GM19035 (cell line): ENCODE measurements at regions not wholly inside any gene's neighbourhood (a gene's known extent, or its start where the extent isn't known, plus 50 kb on each side); places are given as distances from the start of the nearest gene placed in this dataset.
"Not testable (repeated sequence)": the region's sequence is repeated elsewhere in the genome, so short reads cannot be mapped to it uniquely, and the experiment has no call there.

Experiments used
- ATAC-seq: cut with Tn5 transposase; IDR thresholded peaks from one replicate; pipeline ENCODE4 v1.9.1; 2021; ENCODE audit not compliant: unreplicated experiment

- no peak for ATAC-seq
Measured at GRCh38 chr3:163347944-163348343, 1730.4 kb downstream of the SI start.

GRCh38 chr3:163335429-163335828 is 1742.9 kb downstream of the SI start:
- no peak for ATAC-seq

GRCh38 chr3:163328680-163329079 is 1749.6 kb downstream of the SI start:
- no peak for ATAC-seq

DNA sequence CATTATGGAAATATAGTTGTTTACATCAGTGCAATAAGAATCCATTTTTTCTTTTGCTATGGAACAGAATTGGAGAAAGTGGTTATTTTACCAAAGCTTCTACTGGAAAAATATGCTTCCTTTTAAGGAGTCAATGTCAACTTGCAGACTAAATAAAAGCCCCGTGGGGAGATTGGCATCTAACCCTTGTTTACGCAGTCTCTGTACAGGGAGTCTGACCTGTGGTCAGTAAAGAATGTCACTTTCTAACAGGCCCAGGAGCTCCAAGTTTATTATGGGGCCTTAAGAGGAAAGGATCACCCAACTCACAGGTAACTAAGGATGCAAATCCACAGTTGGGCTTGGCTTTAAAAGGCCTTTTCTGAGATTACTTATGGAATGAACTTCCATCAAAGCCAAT is 1751.2 kb downstream of the SI start:
- no peak for ATAC-seq

DNA sequence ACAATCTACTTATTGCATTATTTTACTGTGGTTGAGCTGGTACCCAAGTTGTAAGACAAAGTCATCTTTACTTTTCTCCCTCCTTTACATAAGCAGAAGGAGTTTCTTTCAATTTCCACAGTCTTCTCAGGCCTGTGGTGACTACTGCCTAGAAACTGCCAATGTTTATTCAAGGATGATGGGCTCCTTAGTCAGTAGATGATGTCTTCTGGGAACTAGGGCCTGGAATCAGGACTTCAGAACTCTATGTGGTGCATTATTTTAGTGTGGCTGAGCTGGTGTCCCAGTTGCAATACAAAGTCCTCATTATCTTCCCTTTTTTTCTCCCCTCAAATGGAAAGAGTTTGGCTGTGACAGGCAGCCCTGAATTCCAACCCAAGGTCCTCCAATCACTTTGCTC is 1762.5 kb downstream of the SI start:
- no peak for ATAC-seq

DNA sequence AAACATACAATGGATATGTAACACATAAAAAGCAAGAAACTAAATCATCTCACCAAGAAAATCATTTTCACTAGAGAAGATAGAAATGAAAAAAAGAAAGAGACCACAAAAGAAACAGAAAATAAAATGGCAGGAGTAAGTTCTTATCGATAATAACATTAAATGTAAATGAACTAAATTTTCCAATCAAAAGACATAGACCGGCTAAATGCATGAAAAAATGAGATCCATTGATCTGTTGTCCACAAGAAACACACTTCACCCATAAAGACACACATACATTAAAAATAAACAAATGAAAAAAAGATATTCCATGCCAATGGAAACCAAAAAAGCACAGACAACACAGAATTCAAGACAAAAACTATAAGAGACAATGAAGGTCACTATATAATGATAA is 1771.9 kb downstream of the SI start:
- ATAC-seq, result no peak

DNA sequence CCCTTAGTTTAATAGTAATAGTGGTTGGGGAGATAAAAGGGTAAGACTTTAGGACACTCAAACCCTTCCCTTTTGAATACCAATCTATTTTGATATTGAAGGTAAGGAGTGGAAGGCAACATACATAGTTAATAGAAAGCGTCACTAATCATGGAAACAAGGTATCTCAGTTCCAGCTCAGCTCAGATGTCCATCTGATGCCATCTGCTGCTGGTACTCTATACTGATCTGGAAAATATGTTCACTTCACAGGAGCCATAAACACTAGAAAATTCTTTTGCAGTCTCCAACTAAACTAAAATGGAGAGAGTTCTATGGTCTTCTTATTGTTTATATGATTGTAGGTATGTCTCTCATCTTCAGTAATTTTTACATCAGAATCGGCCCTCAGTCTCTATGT is 1777.1 kb downstream of the OTOL1 start:
- no peak for ATAC-seq

GRCh38 chr3:163266731-163267130 is 1770.1 kb downstream of the OTOL1 start:
- ATAC-seq, result no peak

DNA sequence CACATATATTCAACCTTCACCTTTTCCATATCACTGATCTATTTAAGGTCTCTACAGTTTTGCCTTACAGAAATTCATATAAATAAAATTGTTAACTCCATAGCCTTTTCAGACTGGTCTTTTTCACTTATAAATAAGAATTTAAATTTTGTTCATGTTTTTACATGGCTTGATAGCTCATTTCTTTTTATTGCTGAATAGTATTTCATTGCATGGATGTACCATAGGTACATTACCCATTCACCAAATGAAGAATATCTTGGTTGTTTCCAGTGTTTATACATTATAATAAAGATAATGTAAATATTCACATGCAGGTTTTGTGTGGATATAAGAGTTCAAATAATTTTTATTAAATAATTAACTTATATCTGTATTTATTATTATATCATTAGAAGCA is 1765.0 kb downstream of the OTOL1 start:
- ATAC-seq, result no peak

GRCh38 chr3:163261056-163261455 is 1764.4 kb downstream of the OTOL1 start:
- ATAC-seq, result no peak

DNA sequence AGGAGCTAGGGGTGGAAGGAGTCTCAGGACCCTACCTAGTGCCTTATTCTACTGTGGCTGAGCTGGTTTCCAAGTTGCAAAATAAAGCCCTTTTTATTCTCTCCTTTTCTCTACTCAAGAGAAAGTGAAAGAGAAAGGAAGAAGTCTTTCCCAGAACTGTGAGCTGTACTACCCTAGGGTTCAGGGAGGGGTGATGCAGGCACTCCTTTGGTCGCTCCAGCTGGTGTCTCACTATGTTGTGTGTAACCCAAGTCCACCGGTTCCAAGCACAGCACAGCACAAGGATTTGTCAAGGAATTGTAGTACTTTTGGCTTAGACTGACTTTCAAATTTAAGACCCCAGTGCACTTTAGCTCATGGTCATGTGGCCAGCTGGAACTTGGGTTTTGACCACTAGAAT is 1721.7 kb downstream of the OTOL1 start:
- ATAC-seq, result no peak

GRCh38 chr3:163213838-163214237 is 1717.2 kb downstream of the OTOL1 start:
- no peak for ATAC-seq

DNA sequence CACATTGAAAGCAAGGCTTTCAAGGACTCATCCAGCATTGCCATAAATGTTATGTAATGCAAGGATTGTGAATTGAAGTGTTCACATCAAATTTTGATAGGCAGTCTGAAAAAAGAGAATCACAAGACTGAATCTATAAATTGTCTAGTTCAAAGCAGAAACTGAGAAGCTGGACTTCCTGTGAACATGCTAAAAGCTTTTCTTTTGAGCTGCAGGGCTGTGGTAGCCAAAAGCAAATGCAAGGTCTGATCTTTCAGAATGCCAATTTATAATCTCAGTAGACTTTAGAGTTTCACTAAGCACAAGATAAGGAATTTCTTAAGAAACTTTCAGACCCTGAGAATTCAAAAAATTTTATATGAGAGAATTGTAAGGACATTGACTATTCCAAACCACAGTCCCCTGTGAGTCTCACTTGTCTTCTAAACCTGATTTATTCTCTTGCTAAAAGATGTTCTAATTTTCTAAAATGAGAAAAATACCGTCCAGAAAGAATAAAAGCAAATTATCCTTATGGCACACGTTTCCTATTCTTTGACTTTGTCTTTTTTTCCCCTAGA is 1700.3 kb downstream of the OTOL1 start:
- no peak for ATAC-seq

GRCh38 chr3:163196245-163196644 is 1699.6 kb downstream of the OTOL1 start:
- no peak for ATAC-seq

- ATAC-seq, result no peak
Measured at GRCh38 chr3:163185721-163186350, 1689.2 kb downstream of the OTOL1 start.

DNA sequence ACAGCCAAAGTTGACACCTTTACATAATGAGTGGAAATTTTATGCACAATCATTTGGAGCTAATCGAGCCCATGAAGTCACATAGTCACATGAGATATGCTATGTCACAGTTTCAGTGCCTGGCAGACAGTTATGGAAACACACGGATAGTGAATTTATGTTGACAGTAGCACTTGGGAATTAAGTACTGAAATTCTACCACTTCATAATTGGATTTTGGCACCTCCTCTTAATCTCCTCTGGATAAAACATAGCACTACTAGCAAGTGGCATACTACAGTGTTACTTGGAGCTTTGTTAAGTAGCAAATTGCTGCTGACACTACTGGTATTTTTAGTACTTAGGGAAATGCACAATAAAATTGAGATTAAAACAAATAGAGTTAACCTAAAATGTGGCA is 1679.4 kb downstream of the OTOL1 start:
- no peak for ATAC-seq

- ATAC-seq, result not testable (repeated sequence)
Measured at GRCh38 chr3:163172513-163172912, 1675.9 kb downstream of the OTOL1 start.

- ATAC-seq, result no peak
Measured at GRCh38 chr3:163166197-163166596, 1669.6 kb downstream of the OTOL1 start.

DNA sequence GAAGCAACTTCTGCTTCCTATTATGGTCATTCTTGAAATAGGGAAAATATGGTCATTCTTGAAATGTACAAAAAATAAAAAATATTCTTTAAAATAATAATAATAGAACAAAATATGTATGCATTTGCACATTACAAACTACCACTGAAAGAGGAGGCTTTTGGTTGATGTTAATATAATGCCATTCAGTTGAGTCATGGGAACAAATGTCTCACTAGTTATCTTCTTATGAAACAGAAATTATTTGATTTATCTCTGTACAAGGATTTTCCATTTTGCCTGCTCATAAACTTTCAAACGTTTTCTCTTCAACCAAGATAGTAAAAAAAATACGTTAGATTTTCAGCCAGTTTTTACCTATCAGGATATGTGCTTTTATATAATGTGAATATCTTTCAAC is 1662.7 kb downstream of the OTOL1 start:
- no peak for ATAC-seq

GRCh38 chr3:163139600-163139999 is 1643.0 kb downstream of the OTOL1 start:
- ATAC-seq, result no peak

GRCh38 chr3:163138258-163138657 is 1641.7 kb downstream of the OTOL1 start:
- ATAC-seq, result no peak

- no peak for ATAC-seq
Measured at GRCh38 chr3:163132111-163132510, 1635.5 kb downstream of the OTOL1 start.

DNA sequence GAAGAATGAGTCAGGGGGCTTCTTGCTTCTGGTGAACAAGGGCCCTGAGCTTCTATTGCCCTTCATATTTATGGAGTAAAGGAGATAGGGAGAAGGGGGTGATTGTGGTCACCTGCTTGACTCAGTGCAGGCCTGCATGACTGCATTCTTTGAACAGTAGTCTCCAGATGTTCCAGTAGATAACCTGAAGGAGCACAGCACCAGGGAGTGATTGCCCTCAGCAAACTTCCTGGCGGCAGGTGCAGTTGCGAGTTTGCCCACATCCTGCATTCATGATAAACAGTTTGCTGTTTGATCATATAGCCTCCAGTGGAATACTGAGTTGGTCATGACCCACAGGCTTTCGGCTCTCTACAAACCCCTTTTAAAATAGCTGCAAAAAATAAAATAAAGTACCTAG is 1632.7 kb downstream of the OTOL1 start:
- no peak for ATAC-seq
